ENCODE measurements at regions not wholly inside any gene's neighbourhood (a gene's known extent, or its start where the extent isn't known, plus 50 kb on each side); places are given as distances from the start of the nearest gene placed in this dataset.
"Not testable (repeated sequence)": the region's sequence is repeated elsewhere in the genome, so short reads cannot be mapped to it uniquely, and the experiment has no call there.

DNA sequence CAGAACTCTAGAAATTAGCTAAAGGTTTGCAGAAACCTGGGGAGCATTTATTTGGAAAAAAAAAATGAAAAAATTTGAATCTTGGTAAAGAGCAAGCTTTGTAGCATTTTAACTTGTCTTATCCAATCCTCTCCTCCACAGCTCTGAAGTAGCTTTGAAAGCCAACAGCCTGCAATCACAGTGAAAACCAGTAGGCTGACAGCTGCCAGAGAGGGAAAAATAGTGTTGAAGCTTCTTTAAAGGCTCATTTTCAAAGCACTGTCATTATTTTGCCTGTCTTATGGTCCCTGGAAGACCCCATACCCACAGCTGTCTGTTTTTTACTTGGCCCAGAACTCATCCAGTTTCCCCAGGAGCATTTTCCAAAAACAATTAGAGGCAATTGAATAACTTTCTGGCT is 230.8 kb upstream of the EDNRA start:
- Mint-ChIP-seq H3K36me3 (ENCODE audit: low read depth, unreplicated experiment) (no peaks in the 10 kb centered on the region), H3K4me3 (ENCODE audit: unreplicated experiment) (no peak overlapping the region), H3K9me3 (ENCODE audit: unreplicated experiment) (no peaks in the 10 kb centered on the region), H3K27ac (ENCODE audit: unreplicated experiment) (no peak overlapping the region), H3K4me1 (ENCODE audit: unreplicated experiment) (no peaks in the 10 kb centered on the region), H3K27me3 (ENCODE audit: unreplicated experiment) (no peaks in the 10 kb centered on the region)
- TF ChIP-seq, protein P1, sequence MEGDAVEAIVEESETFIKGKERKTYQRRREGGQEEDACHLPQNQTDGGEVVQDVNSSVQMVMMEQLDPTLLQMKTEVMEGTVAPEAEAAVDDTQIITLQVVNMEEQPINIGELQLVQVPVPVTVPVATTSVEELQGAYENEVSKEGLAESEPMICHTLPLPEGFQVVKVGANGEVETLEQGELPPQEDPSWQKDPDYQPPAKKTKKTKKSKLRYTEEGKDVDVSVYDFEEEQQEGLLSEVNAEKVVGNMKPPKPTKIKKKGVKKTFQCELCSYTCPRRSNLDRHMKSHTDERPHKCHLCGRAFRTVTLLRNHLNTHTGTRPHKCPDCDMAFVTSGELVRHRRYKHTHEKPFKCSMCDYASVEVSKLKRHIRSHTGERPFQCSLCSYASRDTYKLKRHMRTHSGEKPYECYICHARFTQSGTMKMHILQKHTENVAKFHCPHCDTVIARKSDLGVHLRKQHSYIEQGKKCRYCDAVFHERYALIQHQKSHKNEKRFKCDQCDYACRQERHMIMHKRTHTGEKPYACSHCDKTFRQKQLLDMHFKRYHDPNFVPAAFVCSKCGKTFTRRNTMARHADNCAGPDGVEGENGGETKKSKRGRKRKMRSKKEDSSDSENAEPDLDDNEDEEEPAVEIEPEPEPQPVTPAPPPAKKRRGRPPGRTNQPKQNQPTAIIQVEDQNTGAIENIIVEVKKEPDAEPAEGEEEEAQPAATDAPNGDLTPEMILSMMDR (IDR thresholded peaks at IDR 0.05; ENCODE audit: unreplicated experiment), result no peak
- DNase-seq (ENCODE audit: low spot score), result no peak

DNA sequence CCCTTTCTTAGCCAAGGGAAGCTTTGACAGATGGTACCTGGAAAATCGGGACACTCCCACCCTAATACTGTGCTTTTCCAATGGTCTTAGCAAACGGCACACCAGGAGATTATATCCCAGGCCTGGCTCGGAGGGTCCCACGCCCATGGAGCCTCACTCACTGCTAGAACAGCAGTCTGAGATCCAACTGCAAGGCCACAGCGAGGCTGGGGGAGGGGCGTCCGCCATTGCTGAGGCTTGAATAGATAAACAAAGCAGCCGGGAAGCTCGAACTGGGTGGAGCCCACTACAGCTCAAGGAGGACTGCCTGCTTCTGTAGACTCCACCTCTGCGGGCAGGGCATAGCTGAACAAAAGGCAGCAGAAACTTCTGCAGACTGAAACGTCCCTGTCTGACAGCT is 225.6 kb upstream of the EDNRA start:
- not testable (repeated sequence) for H3K4me3 Mint-ChIP-seq (ENCODE audit: unreplicated experiment); H3K4me1 Mint-ChIP-seq (ENCODE audit: unreplicated experiment); H3K27ac Mint-ChIP-seq (ENCODE audit: unreplicated experiment); H3K9me3 Mint-ChIP-seq (ENCODE audit: unreplicated experiment); DNase-seq (ENCODE audit: low spot score); H3K36me3 Mint-ChIP-seq (ENCODE audit: low read depth, unreplicated experiment); H3K27me3 Mint-ChIP-seq (ENCODE audit: unreplicated experiment)

DNA sequence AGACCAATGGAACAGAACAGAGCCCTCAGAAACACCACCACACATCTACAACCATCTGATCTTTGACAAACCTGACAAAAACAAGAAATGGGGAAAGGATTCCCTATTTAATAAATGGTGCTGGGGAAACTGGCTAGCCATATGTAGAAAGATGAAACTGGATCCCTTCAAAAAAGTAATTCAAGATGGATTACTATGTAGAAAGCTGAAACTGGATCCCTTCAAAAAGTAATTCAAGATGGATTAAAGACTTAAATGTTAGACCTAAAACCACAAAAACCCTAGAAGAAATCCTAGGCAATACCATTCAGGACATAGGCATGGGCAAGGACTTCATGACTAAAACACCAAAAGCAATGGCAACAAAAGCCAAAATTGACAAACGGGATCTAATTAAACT is 221.6 kb upstream of the EDNRA start:
- not testable (repeated sequence) for H3K4me1 Mint-ChIP-seq (ENCODE audit: unreplicated experiment); H3K27ac Mint-ChIP-seq (ENCODE audit: unreplicated experiment); DNase-seq (ENCODE audit: low spot score); H3K27me3 Mint-ChIP-seq (ENCODE audit: unreplicated experiment); H3K36me3 Mint-ChIP-seq (ENCODE audit: low read depth, unreplicated experiment); H3K9me3 Mint-ChIP-seq (ENCODE audit: unreplicated experiment); H3K4me3 Mint-ChIP-seq (ENCODE audit: unreplicated experiment)

DNA sequence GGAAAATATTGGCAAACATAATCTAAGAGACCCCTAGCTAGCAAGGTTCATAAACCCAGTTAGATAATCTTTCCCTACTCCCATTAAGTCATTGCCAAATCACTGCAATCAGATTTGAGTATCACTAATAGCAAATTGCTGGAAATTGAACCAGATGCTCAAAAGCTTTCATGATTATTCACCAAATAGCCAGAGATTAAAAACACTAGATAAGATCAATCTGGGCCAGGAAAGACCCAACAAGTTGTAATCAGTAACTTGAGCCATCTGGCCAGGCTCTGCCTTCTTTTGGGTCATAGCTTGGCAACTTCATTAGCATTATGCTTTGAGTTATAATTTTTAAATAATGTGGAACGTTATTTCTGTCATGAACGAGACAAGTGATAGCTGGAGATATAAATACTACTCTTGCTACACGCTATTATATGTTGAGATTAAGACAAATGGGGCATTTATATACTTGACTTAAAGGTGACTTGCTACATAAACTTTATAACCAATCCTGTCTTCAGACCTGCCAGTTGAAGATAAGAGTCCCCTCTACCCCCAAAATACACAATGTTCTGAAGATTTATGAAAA is 196.6 kb upstream of the EDNRA start:
- H3K9me3 Mint-ChIP-seq (ENCODE audit: unreplicated experiment), result no peaks in the 10 kb centered on the region
- H3K4me3 Mint-ChIP-seq (ENCODE audit: unreplicated experiment), result no peak overlapping the region
- peaks cover 3% of the 10 kb centered on the region for H3K27me3 Mint-ChIP-seq (ENCODE audit: unreplicated experiment)
- no peak for DNase-seq (ENCODE audit: low spot score)
- H3K4me1 Mint-ChIP-seq (ENCODE audit: unreplicated experiment), result peaks cover 7% of the 10 kb centered on the region
- no peak overlapping the region for H3K27ac Mint-ChIP-seq (ENCODE audit: unreplicated experiment)
- TF ChIP-seq, protein P1 (IDR thresholded peaks at IDR 0.05; ENCODE audit: unreplicated experiment), result no peak
- no peaks in the 10 kb centered on the region for H3K36me3 Mint-ChIP-seq (ENCODE audit: low read depth, unreplicated experiment)

DNA sequence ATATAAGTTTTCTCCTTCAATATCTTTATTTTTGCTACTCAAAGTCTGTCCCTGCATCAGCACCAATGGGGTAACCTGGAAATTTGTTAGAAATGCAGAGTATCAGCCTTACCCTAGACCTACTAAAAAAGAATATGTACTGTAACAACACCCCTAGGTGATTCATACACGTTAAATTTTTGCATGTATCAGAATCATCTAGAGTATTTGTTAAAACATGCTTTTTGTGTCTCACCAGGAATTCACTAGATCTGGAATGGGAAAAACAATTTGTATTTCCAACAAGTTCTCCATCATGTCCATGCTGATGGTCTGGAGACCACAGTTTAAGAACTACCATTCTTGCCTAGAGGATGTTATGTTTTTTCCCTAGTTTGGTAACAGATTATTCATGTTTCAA is 196.0 kb upstream of the EDNRA start:
- no peak for DNase-seq (ENCODE audit: low spot score)
- no peaks in the 10 kb centered on the region for H3K9me3 Mint-ChIP-seq (ENCODE audit: unreplicated experiment)
- no peak overlapping the region for H3K27ac Mint-ChIP-seq (ENCODE audit: unreplicated experiment)
- H3K36me3 Mint-ChIP-seq (ENCODE audit: low read depth, unreplicated experiment), result no peaks in the 10 kb centered on the region
- TF ChIP-seq, protein P1 (IDR thresholded peaks at IDR 0.05; ENCODE audit: unreplicated experiment), result no peak
- H3K4me1 Mint-ChIP-seq (ENCODE audit: unreplicated experiment), result peaks cover 7% of the 10 kb centered on the region
- peaks cover 1% of the 10 kb centered on the region for H3K27me3 Mint-ChIP-seq (ENCODE audit: unreplicated experiment)
- H3K4me3 Mint-ChIP-seq (ENCODE audit: unreplicated experiment), result no peak overlapping the region

DNA sequence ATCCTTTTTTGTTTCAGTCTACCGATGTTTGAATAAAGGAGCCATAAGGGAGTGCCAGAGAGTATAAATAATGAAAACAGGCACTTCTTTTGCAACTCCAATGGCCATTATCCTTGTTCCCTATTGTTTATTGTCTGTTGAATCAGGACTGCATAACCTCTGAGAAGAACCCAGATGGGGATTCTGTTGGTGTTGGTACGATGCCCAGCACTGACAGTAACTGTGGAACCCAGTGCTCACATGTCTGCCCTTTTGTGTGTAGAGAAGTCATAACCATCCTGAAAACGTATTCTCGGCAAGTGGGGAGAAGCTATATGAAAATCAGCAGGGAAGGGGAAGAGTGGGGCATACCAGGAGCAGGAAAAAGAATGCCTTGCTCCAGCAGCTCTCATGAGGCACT is 195.1 kb upstream of the EDNRA start:
- no peak overlapping the region for H3K4me3 Mint-ChIP-seq (ENCODE audit: unreplicated experiment)
- H3K4me1 Mint-ChIP-seq (ENCODE audit: unreplicated experiment), result peaks cover 7% of the 10 kb centered on the region
- TF ChIP-seq, protein P1 (IDR thresholded peaks at IDR 0.05; ENCODE audit: unreplicated experiment), result no peak
- H3K36me3 Mint-ChIP-seq (ENCODE audit: low read depth, unreplicated experiment), result no peaks in the 10 kb centered on the region
- no peaks in the 10 kb centered on the region for H3K9me3 Mint-ChIP-seq (ENCODE audit: unreplicated experiment)
- H3K27me3 Mint-ChIP-seq (ENCODE audit: unreplicated experiment), result peaks cover 1% of the 10 kb centered on the region
- no peak for DNase-seq (ENCODE audit: low spot score)
- no peak overlapping the region for H3K27ac Mint-ChIP-seq (ENCODE audit: unreplicated experiment)

Measured in endothelial cell (in vitro differentiated cells).